ENCODE measurements at regions not wholly inside any gene's neighbourhood (a gene's known extent, or its start where the extent isn't known, plus 50 kb on each side); places are given as distances from the start of the nearest gene placed in this dataset.

DNA sequence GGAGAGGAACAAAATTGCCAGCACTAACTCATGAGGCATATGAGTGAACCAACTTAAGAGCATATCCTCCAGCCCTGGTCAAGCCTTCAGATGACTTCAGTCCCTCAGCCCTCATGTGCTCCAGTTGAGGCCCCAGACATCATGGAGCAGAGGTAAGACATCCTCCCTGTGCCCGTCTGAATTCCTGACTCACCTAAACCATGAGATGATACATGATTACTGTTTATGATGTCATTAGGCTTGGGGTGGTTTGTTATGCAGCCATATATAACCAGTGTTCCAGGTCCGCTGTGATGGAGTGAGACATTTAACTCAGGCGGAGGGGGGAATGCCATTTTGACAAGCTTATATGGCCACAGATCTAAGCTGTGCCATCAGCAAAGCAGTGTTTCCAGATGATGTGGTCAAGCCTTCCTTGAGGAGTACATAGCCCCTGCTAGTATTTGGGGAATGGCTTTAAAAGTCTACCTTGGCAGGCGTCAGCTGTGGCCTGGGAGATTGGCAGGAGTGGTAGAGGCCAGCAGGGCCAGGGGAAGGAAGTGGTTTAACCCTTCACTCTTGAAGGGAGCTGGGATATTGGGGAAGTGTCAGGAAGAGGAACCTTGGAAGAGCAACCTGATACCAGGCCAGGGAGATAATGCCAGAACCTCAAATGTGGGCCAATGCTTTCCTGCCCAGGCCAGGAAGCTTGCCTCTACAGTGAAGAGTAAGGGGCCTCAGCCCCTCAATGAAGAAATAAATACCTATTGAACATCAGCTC is 343.0 kb upstream of the PODXL start:
- Histone ChIP-seq H3K4me3 (no peak overlapping the region), H3K9me3 (no peaks in the 10 kb centered on the region), H3K4me1 (no peaks in the 10 kb centered on the region), H3K27ac (no peak overlapping the region), H3K27me3 (no peaks in the 10 kb centered on the region), H3K36me3 (no peaks in the 10 kb centered on the region)
- intact Hi-C loops (cut with DNase I): no loop called here
- DNase-seq (ENCODE audit: extremely low spot score in 2 of 2): peak; percentile 14 to 40
- TF ChIP-seq POLR2A (IDR thresholded peaks at IDR 0.05): no peak
- TF ChIP-seq, protein P1, sequence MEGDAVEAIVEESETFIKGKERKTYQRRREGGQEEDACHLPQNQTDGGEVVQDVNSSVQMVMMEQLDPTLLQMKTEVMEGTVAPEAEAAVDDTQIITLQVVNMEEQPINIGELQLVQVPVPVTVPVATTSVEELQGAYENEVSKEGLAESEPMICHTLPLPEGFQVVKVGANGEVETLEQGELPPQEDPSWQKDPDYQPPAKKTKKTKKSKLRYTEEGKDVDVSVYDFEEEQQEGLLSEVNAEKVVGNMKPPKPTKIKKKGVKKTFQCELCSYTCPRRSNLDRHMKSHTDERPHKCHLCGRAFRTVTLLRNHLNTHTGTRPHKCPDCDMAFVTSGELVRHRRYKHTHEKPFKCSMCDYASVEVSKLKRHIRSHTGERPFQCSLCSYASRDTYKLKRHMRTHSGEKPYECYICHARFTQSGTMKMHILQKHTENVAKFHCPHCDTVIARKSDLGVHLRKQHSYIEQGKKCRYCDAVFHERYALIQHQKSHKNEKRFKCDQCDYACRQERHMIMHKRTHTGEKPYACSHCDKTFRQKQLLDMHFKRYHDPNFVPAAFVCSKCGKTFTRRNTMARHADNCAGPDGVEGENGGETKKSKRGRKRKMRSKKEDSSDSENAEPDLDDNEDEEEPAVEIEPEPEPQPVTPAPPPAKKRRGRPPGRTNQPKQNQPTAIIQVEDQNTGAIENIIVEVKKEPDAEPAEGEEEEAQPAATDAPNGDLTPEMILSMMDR (IDR thresholded peaks at IDR 0.05): no peak
- TF ChIP-seq POLR2AphosphoS5 (IDR thresholded peaks at IDR 0.05; ENCODE audit: insufficient read depth in 1 of 2, low read depth in 1 of 2): no peak

DNA sequence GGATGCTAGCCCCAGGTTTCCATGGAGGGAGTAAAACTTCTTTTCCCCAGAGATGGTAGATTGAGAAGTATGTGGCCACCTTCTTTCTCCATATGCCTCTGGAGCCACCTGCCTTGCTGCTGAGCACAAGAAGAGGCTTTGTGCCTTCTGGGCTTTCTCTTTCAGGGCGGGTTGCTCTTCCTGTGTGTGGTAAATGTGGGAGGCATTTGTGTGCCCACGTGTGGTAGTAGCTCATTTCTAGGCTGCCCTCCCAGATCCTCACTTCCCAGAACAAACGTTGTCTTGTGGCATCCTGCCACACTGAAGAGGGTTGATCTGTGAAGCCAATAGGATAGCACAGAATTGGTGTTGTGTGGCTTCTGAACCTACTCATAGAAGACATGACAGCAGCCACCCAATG is 342.0 kb upstream of the PODXL start:
- intact Hi-C loops (cut with DNase I): no loop called here

DNA sequence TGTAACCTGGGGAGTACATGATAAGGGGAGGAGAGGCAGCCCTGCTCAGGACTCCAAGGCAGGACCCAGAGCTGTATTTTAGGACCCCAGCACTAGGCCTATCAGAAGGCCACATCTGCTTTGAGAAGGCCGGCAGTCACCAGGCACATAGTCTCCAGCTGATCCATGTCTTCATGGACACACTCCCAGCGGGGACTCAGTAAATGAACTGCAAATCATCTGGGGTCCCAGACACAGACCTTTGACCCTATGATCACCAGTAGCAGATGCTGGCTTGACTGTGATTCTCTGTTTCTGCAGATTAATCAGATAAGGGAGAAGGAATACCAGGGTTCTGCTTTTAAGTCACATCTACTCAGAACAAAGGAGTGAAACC is 341.4 kb upstream of the PODXL start:
- H3K4me3 ChIP-seq: no peak overlapping the region
- H3K9me3 ChIP-seq: no peaks in the 10 kb centered on the region
- no peak for TF ChIP-seq POLR2AphosphoS5 (IDR thresholded peaks at IDR 0.05; ENCODE audit: insufficient read depth in 1 of 2, low read depth in 1 of 2)
- TF ChIP-seq POLR2A (IDR thresholded peaks at IDR 0.05): no peak
- TF ChIP-seq, protein P1 (IDR thresholded peaks at IDR 0.05): no peak
- H3K4me1 ChIP-seq: no peaks in the 10 kb centered on the region
- no peaks in the 10 kb centered on the region for H3K27me3 ChIP-seq
- intact Hi-C loops (cut with DNase I): no loop called here
- no peak for DNase-seq (ENCODE audit: extremely low spot score in 2 of 2)
- H3K27ac ChIP-seq: no peak overlapping the region
- no peaks in the 10 kb centered on the region for H3K36me3 ChIP-seq

More for the DNA sequence above, 342.0 kb upstream of the PODXL start:
- Histone ChIP-seq H3K27ac (no peak overlapping the region), H3K4me3 (no peak overlapping the region), H3K9me3 (no peaks in the 10 kb centered on the region), H3K36me3 (no peaks in the 10 kb centered on the region), H3K4me1 (no peaks in the 10 kb centered on the region), H3K27me3 (no peaks in the 10 kb centered on the region)
- no peak for DNase-seq (ENCODE audit: extremely low spot score in 2 of 2)
- TF ChIP-seq POLR2A (IDR thresholded peaks at IDR 0.05) (no peak), POLR2AphosphoS5 (IDR thresholded peaks at IDR 0.05; ENCODE audit: insufficient read depth in 1 of 2, low read depth in 1 of 2) (no peak)
- TF ChIP-seq, protein P1 (IDR thresholded peaks at IDR 0.05): no peak

DNA sequence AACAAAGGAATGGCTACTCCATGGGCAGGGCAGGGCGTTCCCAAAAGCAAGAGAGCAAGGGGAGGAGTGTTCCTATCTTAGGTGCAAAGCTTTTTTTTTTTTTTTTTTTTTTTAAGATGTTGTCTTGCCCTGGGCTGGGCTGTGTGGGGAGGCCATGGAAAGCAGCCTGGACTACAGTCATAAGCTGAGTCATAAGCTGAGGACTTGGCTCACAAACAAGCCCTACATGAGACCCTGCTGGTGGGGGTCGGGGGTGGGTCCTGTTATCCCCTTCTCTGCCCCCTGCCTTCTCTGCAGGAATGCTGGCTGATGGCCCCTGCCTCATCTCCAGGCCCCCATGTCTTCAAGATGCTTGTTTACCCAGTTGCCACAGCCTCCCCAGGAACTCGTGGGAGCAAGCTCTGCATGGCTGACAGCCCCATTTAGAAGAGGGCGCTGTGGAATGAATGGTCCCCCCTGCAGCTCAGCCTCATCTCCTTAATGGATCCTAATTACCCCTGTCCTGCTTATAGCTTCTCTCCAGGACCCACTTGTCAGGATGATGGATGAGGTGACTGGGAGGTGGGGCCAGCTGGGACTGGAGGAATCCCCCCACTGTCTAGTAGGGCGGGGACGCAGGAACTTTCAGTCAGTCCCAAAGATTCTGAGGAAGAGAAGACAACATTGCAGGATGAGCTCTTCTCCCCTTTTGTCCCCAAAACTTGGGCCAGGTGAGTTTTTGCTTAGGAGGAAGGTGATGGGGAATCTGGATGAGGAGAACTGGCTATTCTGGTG is 340.8 kb upstream of the PODXL start:
- intact Hi-C loops (cut with DNase I): no loop called here
- H3K4me1 ChIP-seq: no peaks in the 10 kb centered on the region
- H3K27me3 ChIP-seq: no peaks in the 10 kb centered on the region
- H3K4me3 ChIP-seq: no peak overlapping the region
- no peak overlapping the region for H3K27ac ChIP-seq
- DNase-seq (ENCODE audit: extremely low spot score in 2 of 2): no peak
- no peaks in the 10 kb centered on the region for H3K36me3 ChIP-seq
- no peak for TF ChIP-seq POLR2A (IDR thresholded peaks at IDR 0.05)
- no peak for TF ChIP-seq POLR2AphosphoS5 (IDR thresholded peaks at IDR 0.05; ENCODE audit: insufficient read depth in 1 of 2, low read depth in 1 of 2)
- TF ChIP-seq, protein P1 (IDR thresholded peaks at IDR 0.05): no peak
- no peaks in the 10 kb centered on the region for H3K9me3 ChIP-seq

Measured in vagina (tissue), 2 donors.